ENCODE measurements at regions not wholly inside any gene's neighbourhood (a gene's known extent, or its start where the extent isn't known, plus 50 kb on each side); places are given as distances from the start of the nearest gene placed in this dataset.

GRCh38 chr3:31341130-31341529, 191.6 kb upstream of the STT3B start:
- DNase-seq (ENCODE audit: low read depth, low spot score) = no peak

- DNase-seq (ENCODE audit: low read depth, low spot score) = no peak
Measured at GRCh38 chr3:31343075-31343474, 189.7 kb upstream of the STT3B start.

GRCh38 chr3:31345581-31345980, 187.1 kb upstream of the STT3B start:
- DNase-seq (ENCODE audit: low read depth, low spot score) = no peak

DNA sequence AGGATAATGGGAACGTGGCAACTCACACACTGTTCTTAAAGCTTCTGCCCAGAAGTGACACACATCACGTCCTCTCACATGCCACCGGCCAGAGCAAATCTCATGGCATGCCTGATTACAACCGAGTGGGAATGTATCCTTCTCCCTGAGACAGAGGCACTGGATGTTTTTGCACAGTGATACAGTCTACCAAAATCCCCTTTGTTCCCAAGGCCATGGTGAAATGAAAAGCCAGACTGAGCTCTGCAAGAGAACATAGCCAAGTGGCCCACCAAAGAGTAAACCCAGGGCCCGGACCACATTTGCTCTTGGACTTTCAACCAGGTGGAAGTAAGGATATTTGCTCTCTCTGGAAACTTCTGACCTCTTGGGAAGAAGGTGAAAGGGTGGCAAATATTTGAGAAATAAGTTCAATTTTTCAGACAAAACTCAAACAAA, 186.2 kb upstream of the STT3B start:
- no peak for DNase-seq (ENCODE audit: low read depth, low spot score)

- DNase-seq (ENCODE audit: low read depth, low spot score) = no peak
Measured at GRCh38 chr3:31349001-31349748, 183.6 kb upstream of the STT3B start.

DNA sequence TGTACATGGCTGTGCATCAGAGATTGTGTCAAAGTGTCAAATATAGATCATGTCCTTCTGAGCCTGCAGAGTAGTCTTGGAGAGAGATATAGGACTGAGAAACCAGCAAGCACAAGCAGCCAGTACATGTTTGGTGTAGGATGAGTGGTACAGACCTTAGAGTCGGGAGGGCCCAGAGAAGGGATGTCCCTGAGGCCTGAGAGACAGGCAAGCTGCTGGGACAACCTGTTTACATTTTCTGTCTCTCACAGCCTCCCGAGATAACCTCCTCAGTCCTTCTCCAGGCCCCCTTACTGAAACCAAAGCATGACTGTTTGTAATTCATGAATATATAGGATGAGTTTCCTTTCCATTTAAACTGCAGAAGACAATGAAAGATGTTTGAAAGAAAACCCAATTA, 182.4 kb upstream of the STT3B start:
- DNase-seq (ENCODE audit: low read depth, low spot score) = no peak

DNA sequence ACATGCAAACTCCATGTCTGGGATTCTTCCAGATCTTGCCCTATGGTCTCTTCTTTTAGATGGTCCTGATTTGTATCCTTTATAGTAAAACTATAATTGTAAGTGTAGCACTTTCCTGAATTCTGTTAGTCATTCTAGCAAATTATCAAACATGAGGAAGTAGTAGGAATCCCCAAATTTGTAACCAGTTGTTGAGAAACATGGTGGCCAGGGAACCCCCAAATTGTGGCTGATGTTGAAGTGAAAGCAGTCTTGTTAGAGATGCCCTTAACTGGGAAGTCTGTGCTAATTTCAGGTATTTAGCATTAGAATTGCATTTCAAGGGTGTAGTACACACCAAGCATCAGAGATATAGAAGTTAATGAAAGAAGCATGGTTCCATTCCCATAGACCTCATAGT, 180.4 kb upstream of the STT3B start:
- DNase-seq (ENCODE audit: low read depth, low spot score) = no peak

GRCh38 chr3:31353166-31353565, 179.6 kb upstream of the STT3B start:
- DNase-seq (ENCODE audit: low read depth, low spot score) = no peak

- DNase-seq (ENCODE audit: low read depth, low spot score) = no peak
Measured at GRCh38 chr3:31354373-31354772, 178.4 kb upstream of the STT3B start.

GRCh38 chr3:31355807-31356206, 176.9 kb upstream of the STT3B start:
- no peak for DNase-seq (ENCODE audit: low read depth, low spot score)

DNA sequence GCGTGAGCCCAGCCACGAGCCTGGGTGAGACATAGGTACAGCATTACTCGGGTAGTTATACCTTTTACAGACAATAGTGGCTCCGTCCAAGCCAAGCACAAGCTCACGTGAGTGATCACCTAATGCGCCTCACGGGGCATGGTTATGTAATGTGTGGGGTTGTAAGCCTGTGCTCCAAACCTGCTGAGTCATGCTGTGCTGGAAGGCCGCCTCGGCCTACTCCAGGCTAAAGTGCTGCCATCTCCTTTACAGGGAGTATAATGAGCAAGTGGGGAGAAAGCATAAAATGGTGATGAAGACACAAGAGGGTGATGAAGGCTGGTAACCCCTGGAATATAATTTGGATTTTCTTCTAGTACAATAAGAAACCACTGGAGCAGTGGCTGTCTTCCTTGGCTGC, 175.8 kb upstream of the STT3B start:
- DNase-seq (ENCODE audit: low read depth, low spot score) = no peak

- DNase-seq (ENCODE audit: low read depth, low spot score) = no peak
Measured at GRCh38 chr3:31357451-31357850, 175.3 kb upstream of the STT3B start.

GRCh38 chr3:31358473-31359070, 174.2 kb upstream of the STT3B start:
- no peak for DNase-seq (ENCODE audit: low read depth, low spot score)

DNA sequence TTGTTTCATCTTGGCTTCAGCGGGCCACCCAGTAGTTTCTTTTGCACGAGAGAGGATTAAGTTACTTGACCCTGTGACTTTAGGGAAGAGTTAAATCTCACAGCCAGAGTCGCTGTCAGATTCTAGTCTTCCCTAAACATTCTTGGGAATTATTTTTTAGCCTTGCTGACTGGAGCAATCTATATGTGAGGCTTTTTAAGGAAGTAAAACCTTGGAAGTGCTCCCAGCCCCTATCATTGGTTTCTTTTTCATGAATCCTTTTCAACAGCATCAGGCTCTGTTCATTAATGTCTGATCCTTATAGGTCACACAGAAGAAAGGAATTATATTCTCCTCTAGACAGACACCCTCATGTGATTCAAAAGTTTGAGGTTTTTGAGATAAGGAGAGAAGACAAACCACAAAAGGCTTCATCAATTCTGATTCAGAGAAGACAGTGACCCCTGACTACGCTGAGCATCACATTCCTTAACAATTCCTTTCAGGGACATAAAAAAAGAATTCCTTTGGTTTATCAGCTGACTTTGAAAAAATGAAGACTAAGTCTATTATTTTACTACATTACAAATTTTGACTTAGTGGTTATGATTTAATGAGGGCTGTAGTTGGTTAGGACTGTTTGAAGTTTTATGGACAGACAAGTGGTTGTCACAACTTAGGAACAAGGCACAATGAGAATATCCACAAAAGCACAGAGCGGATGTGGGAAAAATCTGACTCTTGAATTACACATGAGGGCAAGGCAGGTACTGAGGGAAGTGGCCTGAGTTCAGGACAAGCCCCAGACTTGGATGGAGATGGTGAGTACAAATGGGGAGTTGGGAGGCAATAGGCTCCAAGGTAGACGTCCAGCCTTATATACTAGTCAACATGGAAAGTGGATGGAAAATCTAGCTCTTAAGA, 171.1 kb upstream of the STT3B start:
- no peak for DNase-seq (ENCODE audit: low read depth, low spot score)

GRCh38 chr3:31364188-31364587, 168.5 kb upstream of the STT3B start:
- DNase-seq (ENCODE audit: low read depth, low spot score) = no peak

DNA sequence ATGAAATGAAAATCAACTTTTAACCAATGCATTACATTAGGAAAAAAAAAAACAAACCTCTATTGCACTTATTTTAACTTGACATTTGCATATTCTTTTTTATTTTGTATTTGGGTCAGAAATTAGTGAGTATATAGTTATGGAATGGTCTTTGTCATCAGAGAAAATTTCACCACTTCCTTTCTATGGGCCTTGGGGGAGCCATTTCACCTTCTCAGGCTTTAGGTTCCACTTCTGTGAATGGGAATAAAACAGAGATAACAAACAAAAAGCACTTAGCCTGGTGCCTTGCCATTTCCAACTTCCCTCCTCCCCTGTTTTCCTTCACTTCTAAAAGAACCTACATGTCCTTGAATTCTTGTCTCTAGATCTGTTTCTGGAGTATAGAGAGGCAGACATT, 168.0 kb upstream of the STT3B start:
- no peak for DNase-seq (ENCODE audit: low read depth, low spot score)

DNA sequence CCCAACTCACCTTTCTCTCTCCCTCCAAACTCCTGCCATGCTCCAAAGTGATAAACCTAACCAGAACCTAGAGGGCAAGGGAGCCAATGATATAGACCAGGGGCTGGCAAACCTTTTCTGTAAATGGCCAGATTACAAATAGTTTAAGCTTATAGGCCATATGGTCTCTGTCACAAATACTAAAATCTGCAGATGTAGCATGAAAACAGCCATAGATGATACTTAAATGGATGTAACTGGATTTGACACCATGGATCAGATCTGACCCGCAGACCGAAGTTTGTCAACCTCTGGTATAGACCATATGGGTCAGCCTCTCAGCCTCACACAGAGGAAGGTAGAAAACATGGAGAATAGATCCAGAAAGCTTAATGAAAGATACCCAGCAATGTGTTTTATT, 165.2 kb upstream of the STT3B start:
- no peak for DNase-seq (ENCODE audit: low read depth, low spot score)

DNA sequence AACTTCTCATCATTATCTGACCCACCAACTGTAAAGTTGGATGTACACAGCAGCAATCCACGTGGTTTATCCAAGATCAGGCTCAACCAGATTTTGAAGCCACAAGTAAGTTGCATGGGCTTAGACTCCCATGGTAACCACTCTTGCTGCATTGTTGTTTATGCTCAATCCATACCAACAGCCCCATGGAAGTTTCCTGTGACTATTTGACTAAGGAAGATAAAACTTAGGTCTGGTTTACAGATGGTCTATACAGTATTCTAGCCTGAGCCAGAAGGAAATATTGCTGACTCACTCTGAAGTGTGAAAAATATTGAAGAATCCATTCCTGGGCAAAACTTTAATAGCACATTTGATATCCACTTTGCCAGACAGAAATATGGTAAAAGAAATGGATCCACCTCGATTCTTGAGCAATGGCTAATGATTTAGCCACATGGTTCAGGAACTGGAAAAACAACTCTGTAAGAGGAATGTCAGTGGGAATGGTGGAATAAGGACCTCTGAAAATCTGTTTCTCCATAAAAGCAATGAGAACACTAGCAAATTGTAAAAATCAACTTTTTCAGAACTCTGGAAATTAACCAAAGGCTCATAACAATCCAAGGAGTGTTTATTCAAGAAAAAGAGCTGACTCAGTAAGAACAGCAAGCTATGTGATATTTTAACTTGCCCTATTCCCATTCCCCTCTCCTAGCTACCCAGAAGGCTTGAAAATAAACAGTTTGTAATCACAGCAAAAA, 162.9 kb upstream of the STT3B start:
- DNase-seq (ENCODE audit: low read depth, low spot score) = no peak

DNA sequence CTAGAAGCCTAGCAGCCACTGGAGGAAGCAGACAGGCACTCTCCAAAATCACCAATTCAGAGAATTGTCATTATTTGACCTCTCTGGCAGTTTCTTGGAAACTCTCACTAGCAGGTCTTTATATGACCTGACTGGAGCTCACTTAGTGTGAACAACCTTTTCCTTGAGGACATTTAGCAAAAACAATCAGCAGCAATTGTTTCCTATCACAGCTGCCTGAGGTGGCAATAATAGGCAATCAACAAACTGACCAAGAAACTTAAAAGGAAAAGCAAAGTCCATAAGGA, 162.4 kb upstream of the STT3B start:
- no peak for DNase-seq (ENCODE audit: low read depth, low spot score)

DNA sequence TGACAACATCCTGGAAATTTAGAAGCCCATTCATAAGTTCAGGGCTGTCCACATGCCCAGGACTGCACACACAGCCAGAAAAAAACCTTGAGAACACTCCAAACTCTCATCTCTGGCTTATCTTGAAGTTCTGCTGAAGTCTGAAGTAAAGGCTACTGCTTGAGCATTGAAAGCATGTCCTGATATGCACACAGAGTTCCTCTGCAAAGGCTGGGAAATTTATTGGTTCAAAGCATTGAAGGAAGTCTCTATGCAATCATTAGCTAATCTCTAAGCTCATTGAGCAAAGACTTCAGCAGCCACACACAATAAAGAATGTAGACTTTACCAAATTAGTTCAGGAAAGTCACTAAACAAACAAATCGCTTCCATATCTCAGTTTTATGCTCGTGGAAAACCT, 162.0 kb upstream of the STT3B start:
- no peak for DNase-seq (ENCODE audit: low read depth, low spot score)

DNA sequence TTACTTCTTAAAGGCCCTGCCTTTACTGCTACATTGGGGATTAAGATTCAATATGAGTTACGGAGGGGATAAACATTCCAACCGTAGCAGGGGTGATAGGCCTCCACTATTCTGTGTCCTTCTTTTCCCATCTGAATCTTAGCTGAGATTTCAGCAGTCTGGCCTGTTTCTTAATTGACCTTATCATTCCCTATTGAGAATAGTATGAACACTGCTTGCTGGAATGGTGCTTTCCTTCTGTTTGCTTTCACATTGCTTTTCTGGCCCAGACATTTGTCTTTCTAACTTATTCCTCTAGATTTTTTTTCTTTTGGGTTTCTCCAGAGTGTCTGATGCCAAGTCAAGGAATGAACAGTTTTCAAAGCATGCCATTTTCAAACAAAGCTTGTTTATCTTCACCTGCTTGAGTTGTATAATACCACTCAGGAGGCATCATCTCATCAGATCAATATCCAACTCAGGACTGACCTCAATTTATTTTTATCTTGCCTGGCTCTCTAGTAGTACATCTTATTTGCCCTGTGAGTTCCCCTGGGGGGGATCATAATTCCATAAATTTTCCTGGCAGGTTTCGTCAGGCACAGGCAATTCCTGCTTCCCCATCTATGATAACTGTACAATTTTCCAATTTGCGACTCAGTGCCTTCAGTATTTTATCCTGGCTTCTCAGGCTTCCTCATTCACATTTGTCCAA, 161.1 kb upstream of the STT3B start:
- no peak for DNase-seq (ENCODE audit: low read depth, low spot score)

Data from pulmonary artery endothelial cell (primary cell).